B cell (primary cell): ENCODE measurements at regions not wholly inside any gene's neighbourhood (a gene's known extent, or its start where the extent isn't known, plus 50 kb on each side); places are given as distances from the start of the nearest gene placed in this dataset.

ENCODE experiments used
- CTCF ChIP-seq: fragments of 200-600 bp; IDR thresholded peaks from one replicate; pipeline ENCODE4 v1.8.0; 2022; ENCODE audit warnings: antibody characterized with exemption, mild to moderate bottlenecking
- EZH2 ChIP-seq: IDR thresholded peaks from 2 replicates; pipeline ENCODE4 v1.6.1; 2012; ENCODE audit warnings: borderline replicate concordance, low read depth, mild to moderate bottlenecking, moderate library complexity, low read length; ENCODE audit not compliant: insufficient read depth, poor library complexity, severe bottlenecking

- TF ChIP-seq CTCF (no peak), EZH2 (no peak)
Measured at GRCh38 chr3:174414902-174415301, 444.2 kb upstream of the NAALADL2 start.
